WERI-Rb-1 (cell line): ENCODE measurements at regions not wholly inside any gene's neighbourhood (a gene's known extent, or its start where the extent isn't known, plus 50 kb on each side); places are given as distances from the start of the nearest gene placed in this dataset.
A peak's percentile ranks its signal among the peaks of the same experiment; 100 is the strongest.

Experiments
- DNase-seq: peaks from one replicate; pipeline ENCODE4 v3.0.0-alpha.2; 2020
- H3K27ac ChIP-seq: fragments of 250-450 bp; sonication (Bioruptor Pico); 2 replicates; pipeline ENCODE4 v1.5.1; 2020; ENCODE audit warnings: mild to moderate bottlenecking, moderate library complexity
- H3K27me3 ChIP-seq: fragments of 250-450 bp; sonication (Bioruptor Pico); 2 replicates; pipeline ENCODE4 v1.5.1; 2021; ENCODE audit warnings: mild to moderate bottlenecking, low read depth, moderate library complexity; ENCODE audit not compliant: insufficient read depth, severe bottlenecking
- H3K36me3 ChIP-seq: fragments of 250-450 bp; sonication (Bioruptor Pico); 2 replicates; pipeline ENCODE4 v1.5.1; 2020; ENCODE audit warnings: mild to moderate bottlenecking, moderate library complexity
- H3K4me3 ChIP-seq: 2 replicates; pipeline ENCODE4 v1.5.1; 2011; ENCODE audit warnings: low read depth, mild to moderate bottlenecking, control low read depth, low read length
- H3K9me3 ChIP-seq: fragments of 250-450 bp; sonication (Bioruptor Pico); 2 replicates; pipeline ENCODE4 v1.5.1; 2021; ENCODE audit warnings: mild to moderate bottlenecking, moderate library complexity; ENCODE audit not compliant: severe bottlenecking
- CTCF ChIP-seq: IDR thresholded peaks from 2 replicates; pipeline ENCODE4 v1.5.1; 2011; ENCODE audit warnings: low read depth, mild to moderate bottlenecking, control low read depth, inconsistent platforms, low read length

GRCh38 chr4:159434114-159434870 lies 331.4 kb downstream of the RAPGEF2 start:
- H3K27me3 ChIP-seq, result no peaks in the 10 kb centered on the region
- H3K36me3 ChIP-seq, result no peaks in the 10 kb centered on the region
- no peak overlapping the region for H3K4me3 ChIP-seq
- no peak for TF ChIP-seq CTCF
- DNase-seq, result no peak
- no peaks in the 10 kb centered on the region for H3K9me3 ChIP-seq
- H3K27ac ChIP-seq, result no peak overlapping the region

GRCh38 chr4:159434871-159435241 lies 332.0 kb downstream of the RAPGEF2 start:
- Histone ChIP-seq H3K27ac (no peak overlapping the region), H3K4me3 (no peak overlapping the region), H3K36me3 (no peaks in the 10 kb centered on the region), H3K27me3 (no peaks in the 10 kb centered on the region), H3K9me3 (peaks cover 3% of the 10 kb centered on the region)
- no peak for DNase-seq
- no peak for TF ChIP-seq CTCF

GRCh38 chr4:159435561-159436023 lies 332.7 kb downstream of the RAPGEF2 start:
- H3K4me3 ChIP-seq, result no peak overlapping the region
- H3K9me3 ChIP-seq, result peaks cover 3% of the 10 kb centered on the region
- H3K27ac ChIP-seq, result no peak overlapping the region
- no peak for DNase-seq
- no peak for TF ChIP-seq CTCF
- no peaks in the 10 kb centered on the region for H3K36me3 ChIP-seq
- H3K27me3 ChIP-seq, result no peaks in the 10 kb centered on the region

- DNase-seq, result no peak
Measured at GRCh38 chr4:159443975-159444374, 341.1 kb downstream of the RAPGEF2 start.

GRCh38 chr4:159444678-159445077 lies 341.8 kb downstream of the RAPGEF2 start:
- Histone ChIP-seq H3K4me3 (no peak overlapping the region), H3K9me3 (peaks cover 3% of the 10 kb centered on the region), H3K36me3 (no peaks in the 10 kb centered on the region), H3K27ac (no peak overlapping the region), H3K27me3 (no peaks in the 10 kb centered on the region)
- DNase-seq, result no peak
- TF ChIP-seq CTCF, result peak; percentile 28; the same call in 1 of the 2 replicates

More at GRCh38 chr4:159443975-159444374, 341.1 kb downstream of the RAPGEF2 start:
- no peak overlapping the region for H3K27ac ChIP-seq
- peaks cover 6% of the 10 kb centered on the region for H3K9me3 ChIP-seq
- H3K4me3 ChIP-seq, result no peak overlapping the region
- no peaks in the 10 kb centered on the region for H3K27me3 ChIP-seq
- no peak for TF ChIP-seq CTCF
- no peaks in the 10 kb centered on the region for H3K36me3 ChIP-seq

GRCh38 chr4:159445692-159446091 lies 342.8 kb downstream of the RAPGEF2 start:
- TF ChIP-seq CTCF, result no peak

More at GRCh38 chr4:159445692-159446091, 342.8 kb downstream of the RAPGEF2 start:
- DNase-seq, result no peak
- Histone ChIP-seq H3K36me3 (no peaks in the 10 kb centered on the region), H3K27ac (no peak overlapping the region), H3K9me3 (peaks cover 2% of the 10 kb centered on the region), H3K4me3 (no peak overlapping the region), H3K27me3 (no peaks in the 10 kb centered on the region)
